ENCODE measurements at regions not wholly inside any gene's neighbourhood (a gene's known extent, or its start where the extent isn't known, plus 50 kb on each side); places are given as distances from the start of the nearest gene placed in this dataset.

GRCh38 chr2:8247905-8248622 lies 433.8 kb upstream of the ID2 start:
- TF ChIP-seq KDM1A (IDR thresholded peaks at IDR 0.05; ENCODE audit: low read depth) (no peak), POLR2A (IDR thresholded peaks at IDR 0.05; ENCODE audit: low read length) (no peak), EP300 (IDR thresholded peaks at IDR 0.05) (no peak), CHD2 (IDR thresholded peaks at IDR 0.05; ENCODE audit: low read length, partially characterized antibody) (no peak), MAFK (IDR thresholded peaks at IDR 0.05; ENCODE audit: partially characterized antibody) (no peak), HDAC2 (IDR thresholded peaks at IDR 0.05) (no peak), RFX5 (IDR thresholded peaks at IDR 0.05) (no peak), PBX3 (IDR thresholded peaks at IDR 0.05) (no peak)
- TF ChIP-seq, protein P1, sequence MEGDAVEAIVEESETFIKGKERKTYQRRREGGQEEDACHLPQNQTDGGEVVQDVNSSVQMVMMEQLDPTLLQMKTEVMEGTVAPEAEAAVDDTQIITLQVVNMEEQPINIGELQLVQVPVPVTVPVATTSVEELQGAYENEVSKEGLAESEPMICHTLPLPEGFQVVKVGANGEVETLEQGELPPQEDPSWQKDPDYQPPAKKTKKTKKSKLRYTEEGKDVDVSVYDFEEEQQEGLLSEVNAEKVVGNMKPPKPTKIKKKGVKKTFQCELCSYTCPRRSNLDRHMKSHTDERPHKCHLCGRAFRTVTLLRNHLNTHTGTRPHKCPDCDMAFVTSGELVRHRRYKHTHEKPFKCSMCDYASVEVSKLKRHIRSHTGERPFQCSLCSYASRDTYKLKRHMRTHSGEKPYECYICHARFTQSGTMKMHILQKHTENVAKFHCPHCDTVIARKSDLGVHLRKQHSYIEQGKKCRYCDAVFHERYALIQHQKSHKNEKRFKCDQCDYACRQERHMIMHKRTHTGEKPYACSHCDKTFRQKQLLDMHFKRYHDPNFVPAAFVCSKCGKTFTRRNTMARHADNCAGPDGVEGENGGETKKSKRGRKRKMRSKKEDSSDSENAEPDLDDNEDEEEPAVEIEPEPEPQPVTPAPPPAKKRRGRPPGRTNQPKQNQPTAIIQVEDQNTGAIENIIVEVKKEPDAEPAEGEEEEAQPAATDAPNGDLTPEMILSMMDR (IDR thresholded peaks at IDR 0.05), result no peak
